ENCODE measurements at regions not wholly inside any gene's neighbourhood (a gene's known extent, or its start where the extent isn't known, plus 50 kb on each side); places are given as distances from the start of the nearest gene placed in this dataset.

- no peak overlapping the region for H3K4me3 ChIP-seq (ENCODE audit: low read depth, low read length)
- no peak for TF ChIP-seq CTCF (conservative IDR thresholded peaks at IDR 0.05; ENCODE audit: low read depth, low read length)
- DNase-seq (ENCODE audit: low read depth) = no peak
Observed at GRCh38 chr15:93247466-93248121, 158.6 kb upstream of the RGMA start.

- no peak for DNase-seq (ENCODE audit: low read depth)
- TF ChIP-seq CTCF (conservative IDR thresholded peaks at IDR 0.05; ENCODE audit: low read depth, low read length) = no peak
- no peak overlapping the region for H3K4me3 ChIP-seq (ENCODE audit: low read depth, low read length)
Observed at GRCh38 chr15:93246266-93247242, 157.5 kb upstream of the RGMA start.

- no peak for TF ChIP-seq CTCF (conservative IDR thresholded peaks at IDR 0.05; ENCODE audit: low read depth, low read length)
- H3K4me3 ChIP-seq (ENCODE audit: low read depth, low read length) = no peak overlapping the region
- no peak for DNase-seq (ENCODE audit: low read depth)
Observed at GRCh38 chr15:93245661-93246042, 156.6 kb upstream of the RGMA start.

- TF ChIP-seq CTCF (conservative IDR thresholded peaks at IDR 0.05; ENCODE audit: low read depth, low read length) = no peak
- H3K4me3 ChIP-seq (ENCODE audit: low read depth, low read length) = no peak overlapping the region
- DNase-seq (ENCODE audit: low read depth) = no peak
Observed at GRCh38 chr15:93244696-93245660, 156.0 kb upstream of the RGMA start.

- no peak for TF ChIP-seq CTCF (conservative IDR thresholded peaks at IDR 0.05; ENCODE audit: low read depth, low read length)
- DNase-seq (ENCODE audit: low read depth) = no peak
- H3K4me3 ChIP-seq (ENCODE audit: low read depth, low read length) = no peak overlapping the region
Observed at GRCh38 chr15:93243573-93243972, 154.6 kb upstream of the RGMA start.

- TF ChIP-seq CTCF (conservative IDR thresholded peaks at IDR 0.05; ENCODE audit: low read depth, low read length) = no peak
- H3K4me3 ChIP-seq (ENCODE audit: low read depth, low read length) = no peak overlapping the region
- DNase-seq (ENCODE audit: low read depth) = no peak
Observed at GRCh38 chr15:93241696-93242585, 152.9 kb upstream of the RGMA start.

Measured in epithelial cell of proximal tubule (primary cell).